K562 (cell line): ENCODE measurements at regions not wholly inside any gene's neighbourhood (a gene's known extent, or its start where the extent isn't known, plus 50 kb on each side); places are given as distances from the start of the nearest gene placed in this dataset.
"Not testable (repeated sequence)": the region's sequence is repeated elsewhere in the genome, so short reads cannot be mapped to it uniquely, and the experiment has no call there.

ENCODE experiments used
- ADNP ChIP-seq: fragments of 200-800 bp; sonication (Bioruptor generic); IDR thresholded peaks from 2 replicates; pipeline ENCODE4 v1.6.1; 2016; ENCODE audit warnings: missing genetic modification characterization, missing compliant biosample characterization
- CTCF ChIP-seq, 3 experiments: IDR thresholded peaks in 2 of 3; conservative IDR thresholded peaks in 1 of 3; 2 replicates each; pipeline ENCODE4 v1.5.1; 2011 to 2012; ENCODE audit warnings: low read length in 3 of 3, mild to moderate bottlenecking in 3 of 3, control low read depth in 2 of 3, improper control_type of control experiment in 1 of 3, inconsistent platforms in 1 of 3, low read depth in 1 of 3, mixed read lengths in 1 of 3, moderate library complexity in 1 of 3; ENCODE audit not compliant: insufficient read depth in 2 of 3
- ETV5 ChIP-seq: sonication (generic); formaldehyde crosslinking; IDR thresholded peaks from 2 replicates; pipeline ENCODE4 v1.4.0; 2020; ENCODE audit warnings: low read depth, mild to moderate bottlenecking, missing genetic modification reagents
- IRF2 ChIP-seq: sonication (generic); formaldehyde crosslinking; IDR thresholded peaks from 2 replicates; pipeline ENCODE4 v1.8.1; 2022; ENCODE audit warnings: mild to moderate bottlenecking, missing genetic modification reagents
- MAFF ChIP-seq: IDR thresholded peaks from 2 replicates; pipeline ENCODE4 v1.6.1; 2012; ENCODE audit warnings: low read length, improper control_type of control experiment
- POLR2A ChIP-seq: fragments of 450-650 bp; conservative IDR thresholded peaks from 2 replicates; pipeline ENCODE4 v1.6.1; 2016
- RB1 ChIP-seq: fragments of 450-650 bp; IDR thresholded peaks from 2 replicates; pipeline ENCODE4 v1.6.1; 2017; ENCODE audit warnings: low read depth, mild to moderate bottlenecking
- RBBP5 ChIP-seq: fragments of 200-600 bp; sonication (generic); IDR thresholded peaks from 2 replicates; pipeline ENCODE4 v1.6.1; 2012; ENCODE audit warnings: borderline replicate concordance, mild to moderate bottlenecking, low read length, control low read depth, inconsistent platforms; ENCODE audit not compliant: insufficient read depth, poor library complexity, severe bottlenecking
- SREBF2 ChIP-seq: sonication (generic); formaldehyde crosslinking; IDR thresholded peaks from 2 replicates; pipeline ENCODE4 v1.4.0; 2020; ENCODE audit warnings: mild to moderate bottlenecking, missing genetic modification reagents
- ZBTB34 ChIP-seq: fragments of 250-450 bp; sonication (Bioruptor Pico); IDR thresholded peaks from 2 replicates; pipeline ENCODE4 v1.8.0; 2021; ENCODE audit warnings: mild to moderate bottlenecking, moderate library complexity
- TF ChIP-seq, protein P1 (sequence below): sonication (generic); formaldehyde crosslinking; IDR thresholded peaks from 2 replicates; pipeline ENCODE4 v1.8.1; 2023; ENCODE audit warnings: mild to moderate bottlenecking, missing genetic modification reagents

DNA sequence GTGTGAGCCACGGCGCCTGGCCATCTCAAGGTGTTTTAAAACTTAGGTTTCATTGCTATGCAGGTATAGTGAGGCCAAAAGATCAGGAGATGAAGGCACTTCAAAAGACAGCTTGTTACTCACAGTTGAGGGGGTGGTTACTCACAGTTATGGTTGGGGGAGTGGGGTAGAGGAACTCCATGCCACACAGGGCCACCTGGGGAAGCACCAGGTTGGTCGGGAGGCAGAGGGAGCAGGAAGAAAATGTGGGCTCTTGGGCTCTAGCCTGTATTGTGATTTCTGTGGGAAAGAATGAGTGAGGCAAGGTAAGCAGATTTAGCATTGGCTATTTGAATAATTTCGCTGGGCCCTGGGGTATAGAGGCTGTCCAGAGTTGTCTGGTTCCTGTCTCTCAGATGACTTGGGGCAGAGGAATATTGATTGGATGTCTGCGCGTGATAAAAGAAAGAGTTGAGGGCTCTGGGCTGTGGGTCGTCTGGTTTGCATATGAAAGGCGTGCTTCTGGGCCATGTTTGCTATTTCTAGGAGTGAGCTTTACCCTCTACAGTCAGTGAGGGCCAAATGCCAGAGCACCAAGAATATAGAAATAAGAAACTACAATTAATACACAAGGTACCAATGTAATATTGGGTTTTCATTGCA lies 226.1 kb upstream of the FAM240B start:
- not testable (repeated sequence) for TF ChIP-seq CTCF (IDR thresholded peaks at IDR 0.05 in 2 of 3, conservative IDR thresholded peaks at IDR 0.05 in 1 of 3; ENCODE audit: insufficient read depth in 2 of 3, low read depth in 1 of 3, low read length in 3 of 3); POLR2A; RBBP5; IRF2 (CRISPR knock-in tag); MAFF; ETV5 (CRISPR knock-in tag); SREBF2 (CRISPR knock-in tag); RB1; ZBTB34; ADNP (tag)
- TF ChIP-seq, protein P1, sequence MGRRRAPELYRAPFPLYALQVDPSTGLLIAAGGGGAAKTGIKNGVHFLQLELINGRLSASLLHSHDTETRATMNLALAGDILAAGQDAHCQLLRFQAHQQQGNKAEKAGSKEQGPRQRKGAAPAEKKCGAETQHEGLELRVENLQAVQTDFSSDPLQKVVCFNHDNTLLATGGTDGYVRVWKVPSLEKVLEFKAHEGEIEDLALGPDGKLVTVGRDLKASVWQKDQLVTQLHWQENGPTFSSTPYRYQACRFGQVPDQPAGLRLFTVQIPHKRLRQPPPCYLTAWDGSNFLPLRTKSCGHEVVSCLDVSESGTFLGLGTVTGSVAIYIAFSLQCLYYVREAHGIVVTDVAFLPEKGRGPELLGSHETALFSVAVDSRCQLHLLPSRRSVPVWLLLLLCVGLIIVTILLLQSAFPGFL (CRISPR knock-in tag), result not testable (repeated sequence)
